Sigmoid colon (tissue), 4 donors: ENCODE measurements at regions not wholly inside any gene's neighbourhood (a gene's known extent, or its start where the extent isn't known, plus 50 kb on each side); places are given as distances from the start of the nearest gene placed in this dataset.

ENCODE experiments used
- POLR2AphosphoS5 ChIP-seq, 4 donors: sonication (generic); formaldehyde crosslinking; IDR thresholded peaks; one replicate each; pipeline ENCODE4 v1.6.1; 2017; ENCODE audit warnings: antibody characterized with exemption in 4 of 4
- TF ChIP-seq, protein P1 (sequence below), 4 experiments: fragments of 450-650 bp in 3 of 4; fragments of 200-600 bp in 1 of 4; IDR thresholded peaks; one replicate each; pipeline ENCODE4 v1.5.1; 2016 to 2019; ENCODE audit warnings: antibody characterized with exemption in 4 of 4, mild to moderate bottlenecking in 3 of 4, moderate library complexity in 2 of 4

DNA sequence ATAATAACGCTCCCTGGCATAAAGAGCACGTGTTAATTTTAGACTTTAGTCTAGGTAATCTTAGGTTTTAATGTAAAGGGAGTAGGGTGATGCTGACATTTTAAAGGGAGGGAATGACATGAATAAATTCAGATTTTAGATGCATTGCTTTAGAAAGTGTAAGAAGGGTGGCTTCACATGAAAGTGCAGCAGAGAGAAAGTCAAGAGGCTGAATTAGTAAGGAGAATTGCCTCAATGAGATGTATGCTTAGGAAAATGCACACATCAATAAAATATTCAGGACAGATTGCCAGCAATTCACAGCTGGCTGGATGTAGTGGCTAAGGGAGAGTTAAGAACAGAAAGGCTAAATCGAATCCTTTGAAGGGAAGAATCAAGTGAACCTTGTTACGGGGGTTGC lies 165.5 kb upstream of the CDH19 start:
- TF ChIP-seq, protein P1, sequence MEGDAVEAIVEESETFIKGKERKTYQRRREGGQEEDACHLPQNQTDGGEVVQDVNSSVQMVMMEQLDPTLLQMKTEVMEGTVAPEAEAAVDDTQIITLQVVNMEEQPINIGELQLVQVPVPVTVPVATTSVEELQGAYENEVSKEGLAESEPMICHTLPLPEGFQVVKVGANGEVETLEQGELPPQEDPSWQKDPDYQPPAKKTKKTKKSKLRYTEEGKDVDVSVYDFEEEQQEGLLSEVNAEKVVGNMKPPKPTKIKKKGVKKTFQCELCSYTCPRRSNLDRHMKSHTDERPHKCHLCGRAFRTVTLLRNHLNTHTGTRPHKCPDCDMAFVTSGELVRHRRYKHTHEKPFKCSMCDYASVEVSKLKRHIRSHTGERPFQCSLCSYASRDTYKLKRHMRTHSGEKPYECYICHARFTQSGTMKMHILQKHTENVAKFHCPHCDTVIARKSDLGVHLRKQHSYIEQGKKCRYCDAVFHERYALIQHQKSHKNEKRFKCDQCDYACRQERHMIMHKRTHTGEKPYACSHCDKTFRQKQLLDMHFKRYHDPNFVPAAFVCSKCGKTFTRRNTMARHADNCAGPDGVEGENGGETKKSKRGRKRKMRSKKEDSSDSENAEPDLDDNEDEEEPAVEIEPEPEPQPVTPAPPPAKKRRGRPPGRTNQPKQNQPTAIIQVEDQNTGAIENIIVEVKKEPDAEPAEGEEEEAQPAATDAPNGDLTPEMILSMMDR (IDR thresholded peaks at IDR 0.05): no peak
- no peak for TF ChIP-seq POLR2AphosphoS5 (IDR thresholded peaks at IDR 0.05)
